ENCODE measurements at regions not wholly inside any gene's neighbourhood (a gene's known extent, or its start where the extent isn't known, plus 50 kb on each side); places are given as distances from the start of the nearest gene placed in this dataset.

DNA sequence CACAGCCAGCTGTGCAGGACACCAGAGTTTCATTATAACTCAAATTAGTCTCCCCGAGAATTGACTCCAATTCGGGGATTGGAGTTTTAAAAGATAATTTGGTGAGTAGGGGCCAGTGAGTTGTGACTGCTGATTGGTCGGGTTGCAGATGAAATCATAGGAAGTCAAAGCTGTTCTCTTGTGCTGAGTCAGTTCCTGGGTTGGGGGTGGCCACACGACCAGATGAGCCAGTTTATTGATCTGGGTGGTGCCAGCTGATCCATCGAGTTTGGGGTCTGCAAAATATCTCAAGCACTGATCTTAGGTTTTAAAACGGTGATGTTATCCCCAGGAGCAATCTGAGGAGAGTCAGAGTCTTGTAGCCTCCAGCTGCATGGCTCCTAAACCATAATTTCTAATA lies 82.7 kb upstream of the SLC66A3 start:
- no peak for TF ChIP-seq POLR2AphosphoS5 (IDR thresholded peaks at IDR 0.05; ENCODE audit: low read depth)
- no peak for TF ChIP-seq CTCF (conservative IDR thresholded peaks at IDR 0.05; ENCODE audit: low read depth in 2 of 2)
- no peak for TF ChIP-seq ETS1 (IDR thresholded peaks at IDR 0.05)
- TF ChIP-seq EZH2 (IDR thresholded peaks at IDR 0.05; ENCODE audit: low read depth, unreplicated experiment): no peak

Measured in GM23338 (cell line).